GM23338 (cell line): ENCODE measurements at regions not wholly inside any gene's neighbourhood (a gene's known extent, or its start where the extent isn't known, plus 50 kb on each side); places are given as distances from the start of the nearest gene placed in this dataset.

Experiments
- ATAC-seq: fragments of 200-7000 bp; cut with Tn5 transposase; 3 replicates; pipeline ENCODE4 v1.9.1; 2020
- DNase-seq: peaks from one replicate; pipeline ENCODE4 v3.0.0-alpha.2; 2015; ENCODE audit warnings: low spot score
- H2AFZ ChIP-seq: fragments of 200-600 bp; sonication (generic); 2 replicates; pipeline ENCODE4 v1.8.0; 2016; ENCODE audit warnings: antibody characterized with exemption, mild to moderate bottlenecking, moderate library complexity
- H3F3A ChIP-seq: fragments of 200-600 bp; sonication (generic); replicated peaks from 2 replicates; pipeline ENCODE4 v1.8.0; 2017; ENCODE audit warnings: antibody characterized with exemption, mixed run types, low read depth
- H3K27ac ChIP-seq: fragments of 200-600 bp; sonication (generic); 2 replicates; pipeline ENCODE4 v1.6.1; 2016; ENCODE audit warnings: low read depth
- H3K27me3 ChIP-seq: fragments of 200-600 bp; sonication (generic); 2 replicates; pipeline ENCODE4 v1.8.0; 2016; ENCODE audit warnings: mild to moderate bottlenecking, mixed run types, moderate library complexity; ENCODE audit not compliant: insufficient read depth
- H3K36me3 ChIP-seq: fragments of 200-600 bp; sonication (generic); 2 replicates; pipeline ENCODE4 v1.8.0; 2016; ENCODE audit warnings: mild to moderate bottlenecking; ENCODE audit not compliant: insufficient read depth
- H3K4me1 ChIP-seq: fragments of 200-600 bp; sonication (generic); 2 replicates; pipeline ENCODE4 v1.8.0; 2016; ENCODE audit warnings: mild to moderate bottlenecking, moderate library complexity; ENCODE audit not compliant: insufficient read depth
- H3K4me2 ChIP-seq: fragments of 200-600 bp; sonication (generic); 2 replicates; pipeline ENCODE4 v1.7.1; 2017; ENCODE audit warnings: mixed run types
- H3K4me3 ChIP-seq: fragments of 200-600 bp; sonication (generic); 2 replicates; pipeline ENCODE4 v1.6.1; 2016; ENCODE audit warnings: mixed run types
- H3K79me2 ChIP-seq: fragments of 200-600 bp; sonication (generic); replicated peaks from 2 replicates; pipeline ENCODE4 v1.8.0; 2017; ENCODE audit warnings: mild to moderate bottlenecking; ENCODE audit not compliant: insufficient read depth
- H3K9me2 ChIP-seq: fragments of 200-600 bp; sonication (generic); 2 replicates; pipeline ENCODE4 v1.8.0; 2017; ENCODE audit not compliant: insufficient read depth
- H4K20me1 ChIP-seq: fragments of 200-600 bp; sonication (generic); replicated peaks from 2 replicates; pipeline ENCODE4 v1.8.0; 2017; ENCODE audit warnings: mild to moderate bottlenecking; ENCODE audit not compliant: insufficient read depth
- H3K27ac Mint-ChIP-seq: 2 replicates; pipeline ENCODE4 v1.8.0; 2020; ENCODE audit warnings: inconsistent platforms, mild to moderate bottlenecking, moderate library complexity, mixed read lengths
- H3K27me3 Mint-ChIP-seq: 3 replicates; pipeline ENCODE4 v1.8.0; 2022; ENCODE audit warnings: low read depth, mild to moderate bottlenecking, moderate library complexity, mixed read lengths, inconsistent platforms; ENCODE audit not compliant: insufficient read depth, poor library complexity
- H3K36me3 Mint-ChIP-seq: 3 replicates; pipeline ENCODE4 v1.8.0; 2021; ENCODE audit warnings: low read depth, mild to moderate bottlenecking, inconsistent platforms, moderate library complexity, mixed read lengths
- H3K4me1 Mint-ChIP-seq: 3 replicates; pipeline ENCODE4 v1.8.0; 2020; ENCODE audit warnings: mild to moderate bottlenecking, inconsistent platforms, mixed read lengths
- H3K4me3 Mint-ChIP-seq: 3 replicates; pipeline ENCODE4 v1.8.0; 2021; ENCODE audit warnings: moderate library complexity, mild to moderate bottlenecking, inconsistent platforms, mixed read lengths
- H3K9me3 Mint-ChIP-seq: 3 replicates; pipeline ENCODE4 v1.8.0; 2020; ENCODE audit warnings: moderate library complexity, mild to moderate bottlenecking, inconsistent platforms, mixed read lengths
- ETS1 ChIP-seq: IDR thresholded peaks from 2 replicates; pipeline ENCODE4 v1.6.1; 2016; ENCODE audit warnings: antibody characterized with exemption
- EZH2 ChIP-seq: fragments of 200-600 bp; sonication (generic); IDR thresholded peaks from one replicate; pipeline ENCODE4 v1.8.0; 2017; ENCODE audit warnings: antibody characterized with exemption, mild to moderate bottlenecking, low read depth; ENCODE audit not compliant: unreplicated experiment
- EZH2phosphoT487 ChIP-seq: fragments of 200-600 bp; sonication (generic); IDR thresholded peaks from one replicate; pipeline ENCODE4 v1.8.1; 2018; ENCODE audit warnings: antibody characterized with exemption; ENCODE audit not compliant: unreplicated experiment
- JUNB ChIP-seq: IDR thresholded peaks from one replicate; pipeline ENCODE4 v1.6.1; 2016; ENCODE audit warnings: antibody characterized with exemption; ENCODE audit not compliant: unreplicated experiment
- NANOG ChIP-seq: IDR thresholded peaks from 2 replicates; pipeline ENCODE4 v1.6.1; 2016; ENCODE audit warnings: antibody characterized with exemption, borderline replicate concordance
- POLR2AphosphoS5 ChIP-seq: IDR thresholded peaks from 2 replicates; pipeline ENCODE4 v1.6.1; 2016; ENCODE audit warnings: antibody characterized with exemption, low read depth
- STAT1 ChIP-seq: IDR thresholded peaks from one replicate; pipeline ENCODE4 v1.6.1; 2016; ENCODE audit warnings: antibody characterized with exemption; ENCODE audit not compliant: unreplicated experiment
- ZNF114 ChIP-seq: fragments of 250-450 bp; sonication (Bioruptor Pico); IDR thresholded peaks from 2 replicates; pipeline ENCODE4 v1.5.0; 2020; ENCODE audit warnings: mild to moderate bottlenecking, moderate library complexity
- ZNF331 ChIP-seq: fragments of 250-450 bp; sonication (Bioruptor Pico); IDR thresholded peaks from 2 replicates; pipeline ENCODE4 v1.5.0; 2020; ENCODE audit warnings: low read depth, mild to moderate bottlenecking, moderate library complexity
- TF ChIP-seq, protein P1 (sequence below): fragments of 250-450 bp; sonication (Bioruptor Pico); IDR thresholded peaks from 2 replicates; pipeline ENCODE4 v1.5.0; 2020; ENCODE audit warnings: mild to moderate bottlenecking, moderate library complexity
- TF ChIP-seq, protein P2 (sequence below), 2 experiments: fragments of 200-600 bp in 1 of 2; sonication (generic) in 1 of 2; conservative IDR thresholded peaks; 2 replicates each; pipeline versions ENCODE4 v1.5.1 to v1.6.1; 2016 to 2017; ENCODE audit warnings: antibody characterized with exemption in 2 of 2, low read depth in 2 of 2, mild to moderate bottlenecking in 2 of 2, moderate library complexity in 1 of 2

GRCh38 chr17:56083475-56083874, 69.8 kb upstream of the ANKFN1 start:
- Histone ChIP-seq H3K27ac (no peak overlapping the region), H3K4me2 (no peak overlapping the region), H3K4me3 (no peak overlapping the region), H3K36me3 (no peaks in the 10 kb centered on the region; the same call in 1 of the 2 replicates), H3K79me2 (no peaks in the 10 kb centered on the region), H3K9me2 (no peaks in the 10 kb centered on the region), H2AFZ (no peak overlapping the region), H3F3A (no peaks in the 10 kb centered on the region), H4K20me1 (no peaks in the 10 kb centered on the region), H3K27me3 (no peaks in the 10 kb centered on the region), H3K4me1 (no peaks in the 10 kb centered on the region)
- no peak overlapping the region for H3K4me3 Mint-ChIP-seq
- ATAC-seq = no peak
- H3K4me1 Mint-ChIP-seq = no peaks in the 10 kb centered on the region
- H3K27ac Mint-ChIP-seq = no peak overlapping the region
- TF ChIP-seq EZH2 (no peak), JUNB (no peak), NANOG (no peak), POLR2AphosphoS5 (no peak), EZH2phosphoT487 (no peak), ETS1 (no peak), ZNF114 (no peak), ZNF331 (CRISPR knock-in tag) (no peak), STAT1 (no peak)
- TF ChIP-seq, protein P1, sequence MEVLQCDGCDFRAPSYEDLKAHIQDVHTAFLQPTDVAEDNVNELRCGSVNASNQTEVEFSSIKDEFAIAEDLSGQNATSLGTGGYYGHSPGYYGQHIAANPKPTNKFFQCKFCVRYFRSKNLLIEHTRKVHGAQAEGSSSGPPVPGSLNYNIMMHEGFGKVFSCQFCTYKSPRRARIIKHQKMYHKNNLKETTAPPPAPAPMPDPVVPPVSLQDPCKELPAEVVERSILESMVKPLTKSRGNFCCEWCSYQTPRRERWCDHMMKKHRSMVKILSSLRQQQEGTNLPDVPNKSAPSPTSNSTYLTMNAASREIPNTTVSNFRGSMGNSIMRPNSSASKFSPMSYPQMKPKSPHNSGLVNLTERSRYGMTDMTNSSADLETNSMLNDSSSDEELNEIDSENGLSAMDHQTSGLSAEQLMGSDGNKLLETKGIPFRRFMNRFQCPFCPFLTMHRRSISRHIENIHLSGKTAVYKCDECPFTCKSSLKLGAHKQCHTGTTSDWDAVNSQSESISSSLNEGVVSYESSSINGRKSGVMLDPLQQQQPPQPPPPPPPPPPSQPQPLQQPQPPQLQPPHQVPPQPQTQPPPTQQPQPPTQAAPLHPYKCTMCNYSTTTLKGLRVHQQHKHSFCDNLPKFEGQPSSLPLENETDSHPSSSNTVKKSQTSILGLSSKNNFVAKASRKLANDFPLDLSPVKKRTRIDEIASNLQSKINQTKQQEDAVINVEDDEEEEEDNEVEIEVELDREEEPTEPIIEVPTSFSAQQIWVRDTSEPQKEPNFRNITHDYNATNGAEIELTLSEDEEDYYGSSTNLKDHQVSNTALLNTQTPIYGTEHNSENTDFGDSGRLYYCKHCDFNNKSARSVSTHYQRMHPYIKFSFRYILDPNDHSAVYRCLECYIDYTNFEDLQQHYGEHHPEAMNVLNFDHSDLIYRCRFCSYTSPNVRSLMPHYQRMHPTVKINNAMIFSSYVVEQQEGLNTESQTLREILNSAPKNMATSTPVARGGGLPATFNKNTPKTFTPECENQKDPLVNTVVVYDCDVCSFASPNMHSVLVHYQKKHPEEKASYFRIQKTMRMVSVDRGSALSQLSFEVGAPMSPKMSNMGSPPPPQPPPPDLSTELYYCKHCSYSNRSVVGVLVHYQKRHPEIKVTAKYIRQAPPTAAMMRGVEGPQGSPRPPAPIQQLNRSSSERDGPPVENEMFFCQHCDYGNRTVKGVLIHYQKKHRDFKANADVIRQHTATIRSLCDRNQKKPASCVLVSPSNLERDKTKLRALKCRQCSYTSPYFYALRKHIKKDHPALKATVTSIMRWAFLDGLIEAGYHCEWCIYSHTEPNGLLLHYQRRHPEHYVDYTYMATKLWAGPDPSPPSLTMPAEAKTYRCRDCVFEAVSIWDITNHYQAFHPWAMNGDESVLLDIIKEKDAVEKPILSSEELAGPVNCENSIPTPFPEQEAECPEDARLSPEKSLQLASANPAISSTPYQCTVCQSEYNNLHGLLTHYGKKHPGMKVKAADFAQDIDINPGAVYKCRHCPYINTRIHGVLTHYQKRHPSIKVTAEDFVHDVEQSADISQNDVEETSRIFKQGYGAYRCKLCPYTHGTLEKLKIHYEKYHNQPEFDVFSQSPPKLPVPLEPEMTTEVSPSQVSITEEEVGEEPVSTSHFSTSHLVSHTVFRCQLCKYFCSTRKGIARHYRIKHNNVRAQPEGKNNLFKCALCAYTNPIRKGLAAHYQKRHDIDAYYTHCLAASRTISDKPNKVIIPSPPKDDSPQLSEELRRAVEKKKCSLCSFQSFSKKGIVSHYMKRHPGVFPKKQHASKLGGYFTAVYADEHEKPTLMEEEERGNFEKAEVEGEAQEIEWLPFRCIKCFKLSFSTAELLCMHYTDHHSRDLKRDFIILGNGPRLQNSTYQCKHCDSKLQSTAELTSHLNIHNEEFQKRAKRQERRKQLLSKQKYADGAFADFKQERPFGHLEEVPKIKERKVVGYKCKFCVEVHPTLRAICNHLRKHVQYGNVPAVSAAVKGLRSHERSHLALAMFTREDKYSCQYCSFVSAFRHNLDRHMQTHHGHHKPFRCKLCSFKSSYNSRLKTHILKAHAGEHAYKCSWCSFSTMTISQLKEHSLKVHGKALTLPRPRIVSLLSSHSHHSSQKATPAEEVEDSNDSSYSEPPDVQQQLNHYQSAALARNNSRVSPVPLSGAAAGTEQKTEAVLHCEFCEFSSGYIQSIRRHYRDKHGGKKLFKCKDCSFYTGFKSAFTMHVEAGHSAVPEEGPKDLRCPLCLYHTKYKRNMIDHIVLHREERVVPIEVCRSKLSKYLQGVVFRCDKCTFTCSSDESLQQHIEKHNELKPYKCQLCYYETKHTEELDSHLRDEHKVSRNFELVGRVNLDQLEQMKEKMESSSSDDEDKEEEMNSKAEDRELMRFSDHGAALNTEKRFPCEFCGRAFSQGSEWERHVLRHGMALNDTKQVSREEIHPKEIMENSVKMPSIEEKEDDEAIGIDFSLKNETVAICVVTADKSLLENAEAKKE (CRISPR knock-in tag) = no peak
- TF ChIP-seq, protein P2, sequence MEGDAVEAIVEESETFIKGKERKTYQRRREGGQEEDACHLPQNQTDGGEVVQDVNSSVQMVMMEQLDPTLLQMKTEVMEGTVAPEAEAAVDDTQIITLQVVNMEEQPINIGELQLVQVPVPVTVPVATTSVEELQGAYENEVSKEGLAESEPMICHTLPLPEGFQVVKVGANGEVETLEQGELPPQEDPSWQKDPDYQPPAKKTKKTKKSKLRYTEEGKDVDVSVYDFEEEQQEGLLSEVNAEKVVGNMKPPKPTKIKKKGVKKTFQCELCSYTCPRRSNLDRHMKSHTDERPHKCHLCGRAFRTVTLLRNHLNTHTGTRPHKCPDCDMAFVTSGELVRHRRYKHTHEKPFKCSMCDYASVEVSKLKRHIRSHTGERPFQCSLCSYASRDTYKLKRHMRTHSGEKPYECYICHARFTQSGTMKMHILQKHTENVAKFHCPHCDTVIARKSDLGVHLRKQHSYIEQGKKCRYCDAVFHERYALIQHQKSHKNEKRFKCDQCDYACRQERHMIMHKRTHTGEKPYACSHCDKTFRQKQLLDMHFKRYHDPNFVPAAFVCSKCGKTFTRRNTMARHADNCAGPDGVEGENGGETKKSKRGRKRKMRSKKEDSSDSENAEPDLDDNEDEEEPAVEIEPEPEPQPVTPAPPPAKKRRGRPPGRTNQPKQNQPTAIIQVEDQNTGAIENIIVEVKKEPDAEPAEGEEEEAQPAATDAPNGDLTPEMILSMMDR (conservative IDR thresholded peaks at IDR 0.05; ENCODE audit: low read depth in 2 of 2) = no peak
- H3K9me3 Mint-ChIP-seq = peaks cover 5% of the 10 kb centered on the region; the same call in 2 of the 3 replicates
- no peaks in the 10 kb centered on the region for H3K27me3 Mint-ChIP-seq
- no peaks in the 10 kb centered on the region for H3K36me3 Mint-ChIP-seq
- no peak for DNase-seq
